WTC11 (cell line): ENCODE measurements at regions not wholly inside any gene's neighbourhood (a gene's known extent, or its start where the extent isn't known, plus 50 kb on each side); places are given as distances from the start of the nearest gene placed in this dataset.

ENCODE experiments used
- ATAC-seq: fragments of 200-7000 bp; cut with Tn5 transposase; 2 replicates; pipeline ENCODE4 v1.10.0; 2021; ENCODE audit warnings: mild to moderate bottlenecking, moderate library complexity
- CTCF ChIA-PET: fragments of 300-600 bp; sonication (Branson Sonifier 250); formaldehyde crosslinking; loops from one replicate; lab custom pipeline; 2021; ENCODE audit warnings: antibody characterized with exemption; lab: Charles Lee
- POLR2A ChIA-PET: fragments of 350-600 bp; sonication (Branson Sonifier 250); formaldehyde crosslinking; loops from one replicate; lab custom pipeline; 2021; ENCODE audit warnings: antibody characterized with exemption; lab: Charles Lee
- DNase-seq: peaks from one replicate; pipeline ENCODE4 v3.0.0; 2021; ENCODE audit warnings: low spot score
- H3K27ac Mint-ChIP-seq: 2 replicates; pipeline ENCODE4 v1.8.0; 2021; ENCODE audit warnings: mixed read lengths
- H3K27me3 Mint-ChIP-seq: 2 replicates; pipeline ENCODE4 v1.8.0; 2021; ENCODE audit warnings: low read depth, mild to moderate bottlenecking, moderate library complexity, mixed read lengths
- H3K36me3 Mint-ChIP-seq: 2 replicates; pipeline ENCODE4 v1.8.0; 2021; ENCODE audit warnings: mixed read lengths
- H3K4me1 Mint-ChIP-seq: 2 replicates; pipeline ENCODE4 v1.8.0; 2022; ENCODE audit warnings: mixed read lengths
- H3K4me3 Mint-ChIP-seq: 2 replicates; pipeline ENCODE4 v1.8.0; 2021; ENCODE audit warnings: mild to moderate bottlenecking, moderate library complexity, mixed read lengths
- H3K9me3 Mint-ChIP-seq: 2 replicates; pipeline ENCODE4 v1.8.0; 2021; ENCODE audit warnings: mixed read lengths
- CREB1 ChIP-seq: sonication (generic); formaldehyde crosslinking; IDR thresholded peaks from 2 replicates; pipeline ENCODE4 v1.8.0; 2023; ENCODE audit warnings: mild to moderate bottlenecking, missing genetic modification reagents
- ELF4 ChIP-seq: sonication (generic); formaldehyde crosslinking; IDR thresholded peaks from 2 replicates; pipeline ENCODE4 v1.8.1; 2022; ENCODE audit warnings: low read depth, mild to moderate bottlenecking, moderate library complexity, missing genetic modification reagents
- EMX1 ChIP-seq: fragments of 250-450 bp; sonication (Bioruptor Pico); IDR thresholded peaks from 2 replicates; pipeline ENCODE4 v1.8.0; 2021; ENCODE audit warnings: mild to moderate bottlenecking
- ESRRA ChIP-seq: sonication (generic); formaldehyde crosslinking; IDR thresholded peaks from 2 replicates; pipeline ENCODE4 v1.8.1; 2022; ENCODE audit warnings: mild to moderate bottlenecking, missing genetic modification reagents, borderline replicate concordance
- FOXK1 ChIP-seq: sonication (generic); formaldehyde crosslinking; IDR thresholded peaks from 2 replicates; pipeline ENCODE4 v1.8.0; 2022; ENCODE audit warnings: mild to moderate bottlenecking, moderate library complexity, missing genetic modification reagents
- FOXP1 ChIP-seq: sonication (generic); formaldehyde crosslinking; IDR thresholded peaks from 2 replicates; pipeline ENCODE4 v1.8.0; 2022; ENCODE audit warnings: missing genetic modification reagents, mild to moderate bottlenecking, moderate library complexity, borderline replicate concordance
- GABPB1 ChIP-seq: sonication (generic); formaldehyde crosslinking; IDR thresholded peaks from 2 replicates; pipeline ENCODE4 v1.8.1; 2023; ENCODE audit warnings: mild to moderate bottlenecking, missing genetic modification reagents
- NFE2L1 ChIP-seq: sonication (generic); formaldehyde crosslinking; IDR thresholded peaks from 2 replicates; pipeline ENCODE4 v1.8.1; 2023; ENCODE audit warnings: missing genetic modification reagents
- NR1H2 ChIP-seq: sonication (generic); formaldehyde crosslinking; IDR thresholded peaks from 2 replicates; pipeline ENCODE4 v1.9.0; 2021; ENCODE audit warnings: mild to moderate bottlenecking, moderate library complexity, missing genetic modification reagents
- OVOL2 ChIP-seq: fragments of 250-450 bp; sonication (Bioruptor Pico); IDR thresholded peaks from 2 replicates; pipeline ENCODE4 v1.9.0; 2021; ENCODE audit warnings: mild to moderate bottlenecking, borderline replicate concordance
- PRRX2 ChIP-seq: fragments of 250-450 bp; sonication (Bioruptor Pico); IDR thresholded peaks from 2 replicates; pipeline ENCODE4 v1.8.0; 2021; ENCODE audit warnings: mild to moderate bottlenecking
- TEAD4 ChIP-seq: sonication (generic); formaldehyde crosslinking; IDR thresholded peaks from 2 replicates; pipeline ENCODE4 v1.8.0; 2022; ENCODE audit warnings: mild to moderate bottlenecking, missing genetic modification reagents
- TP53 ChIP-seq: sonication (generic); formaldehyde crosslinking; IDR thresholded peaks from 2 replicates; pipeline ENCODE4 v1.8.1; 2023; ENCODE audit warnings: mild to moderate bottlenecking, missing genetic modification reagents
- ZBTB21 ChIP-seq: sonication (generic); formaldehyde crosslinking; IDR thresholded peaks from 2 replicates; pipeline ENCODE4 v1.8.1; 2023; ENCODE audit warnings: mild to moderate bottlenecking, missing genetic modification reagents, borderline replicate concordance
- ZNF219 ChIP-seq: sonication (generic); formaldehyde crosslinking; IDR thresholded peaks from 2 replicates; pipeline ENCODE4 v1.8.0; 2023; ENCODE audit warnings: missing genetic modification reagents, mild to moderate bottlenecking, borderline replicate concordance
- ZNF263 ChIP-seq: sonication (generic); formaldehyde crosslinking; IDR thresholded peaks from 2 replicates; pipeline ENCODE4 v1.8.1; 2022; ENCODE audit warnings: low read depth, mild to moderate bottlenecking, moderate library complexity, missing genetic modification reagents
- ZNF423 ChIP-seq: fragments of 250-450 bp; sonication (Bioruptor Pico); IDR thresholded peaks from 2 replicates; pipeline ENCODE4 v2.1.2; 2022; ENCODE audit warnings: mild to moderate bottlenecking, moderate library complexity
- TF ChIP-seq, protein P1 (sequence below): sonication (generic); formaldehyde crosslinking; IDR thresholded peaks from 2 replicates; pipeline ENCODE4 v1.8.0; 2023; ENCODE audit warnings: mild to moderate bottlenecking, missing genetic modification reagents
- TF ChIP-seq, protein P2 (sequence below): sonication (generic); formaldehyde crosslinking; IDR thresholded peaks from 2 replicates; pipeline ENCODE4 v1.8.1; 2023; ENCODE audit warnings: mild to moderate bottlenecking, missing genetic modification reagents
- TF ChIP-seq, protein P3 (sequence below): sonication (generic); formaldehyde crosslinking; IDR thresholded peaks from 2 replicates; pipeline ENCODE4 v1.8.0; 2023; ENCODE audit warnings: missing genetic modification reagents
- TF ChIP-seq, protein P4 (sequence below): sonication (generic); formaldehyde crosslinking; conservative IDR thresholded peaks from 2 replicates; pipeline ENCODE4 v1.8.1; 2023; ENCODE audit warnings: mild to moderate bottlenecking, low read depth, missing genetic modification reagents, moderate library complexity
- TF ChIP-seq, protein P5 (sequence below): fragments of 250-450 bp; sonication (Bioruptor Pico); IDR thresholded peaks from 2 replicates; pipeline ENCODE4 v2.1.2; 2022; ENCODE audit warnings: mild to moderate bottlenecking, moderate library complexity

DNA sequence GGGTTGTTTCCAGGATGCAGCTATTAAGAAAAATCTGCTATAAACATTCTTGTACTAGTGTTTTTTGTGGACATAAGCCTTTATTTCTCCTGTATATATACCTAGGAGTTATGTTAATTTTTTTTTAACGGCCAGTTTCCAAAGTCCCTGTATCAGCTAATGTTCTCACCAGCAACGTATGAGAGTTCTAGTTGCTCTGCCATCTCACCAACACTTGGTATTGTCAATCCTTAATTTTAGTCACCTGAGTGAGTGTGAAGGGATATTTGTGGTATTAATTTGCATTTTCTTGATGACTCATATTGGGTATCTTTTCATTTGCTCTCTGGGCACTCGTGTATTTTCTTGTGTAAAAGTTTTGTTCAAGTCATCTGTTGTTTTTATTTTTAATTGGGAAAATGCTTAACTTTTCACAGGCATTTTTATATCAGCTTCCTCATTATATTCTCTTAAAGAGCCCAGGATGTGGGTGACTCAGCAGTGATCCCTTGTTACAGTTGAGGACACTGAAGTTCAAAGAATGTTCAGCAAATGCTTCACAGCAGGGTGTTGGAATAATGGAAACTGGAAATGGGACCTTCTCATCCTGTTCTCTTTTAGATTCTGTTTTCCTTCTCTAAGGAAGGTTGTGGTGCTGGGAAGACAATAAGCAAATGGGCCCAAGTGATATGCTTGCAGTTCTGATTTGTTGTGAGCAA lies 176.3 kb upstream of the PRNP start (continued):
- TF ChIP-seq, protein P1, sequence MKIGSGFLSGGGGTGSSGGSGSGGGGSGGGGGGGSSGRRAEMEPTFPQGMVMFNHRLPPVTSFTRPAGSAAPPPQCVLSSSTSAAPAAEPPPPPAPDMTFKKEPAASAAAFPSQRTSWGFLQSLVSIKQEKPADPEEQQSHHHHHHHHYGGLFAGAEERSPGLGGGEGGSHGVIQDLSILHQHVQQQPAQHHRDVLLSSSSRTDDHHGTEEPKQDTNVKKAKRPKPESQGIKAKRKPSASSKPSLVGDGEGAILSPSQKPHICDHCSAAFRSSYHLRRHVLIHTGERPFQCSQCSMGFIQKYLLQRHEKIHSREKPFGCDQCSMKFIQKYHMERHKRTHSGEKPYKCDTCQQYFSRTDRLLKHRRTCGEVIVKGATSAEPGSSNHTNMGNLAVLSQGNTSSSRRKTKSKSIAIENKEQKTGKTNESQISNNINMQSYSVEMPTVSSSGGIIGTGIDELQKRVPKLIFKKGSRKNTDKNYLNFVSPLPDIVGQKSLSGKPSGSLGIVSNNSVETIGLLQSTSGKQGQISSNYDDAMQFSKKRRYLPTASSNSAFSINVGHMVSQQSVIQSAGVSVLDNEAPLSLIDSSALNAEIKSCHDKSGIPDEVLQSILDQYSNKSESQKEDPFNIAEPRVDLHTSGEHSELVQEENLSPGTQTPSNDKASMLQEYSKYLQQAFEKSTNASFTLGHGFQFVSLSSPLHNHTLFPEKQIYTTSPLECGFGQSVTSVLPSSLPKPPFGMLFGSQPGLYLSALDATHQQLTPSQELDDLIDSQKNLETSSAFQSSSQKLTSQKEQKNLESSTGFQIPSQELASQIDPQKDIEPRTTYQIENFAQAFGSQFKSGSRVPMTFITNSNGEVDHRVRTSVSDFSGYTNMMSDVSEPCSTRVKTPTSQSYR, result no peak
- TF ChIP-seq, protein P2, sequence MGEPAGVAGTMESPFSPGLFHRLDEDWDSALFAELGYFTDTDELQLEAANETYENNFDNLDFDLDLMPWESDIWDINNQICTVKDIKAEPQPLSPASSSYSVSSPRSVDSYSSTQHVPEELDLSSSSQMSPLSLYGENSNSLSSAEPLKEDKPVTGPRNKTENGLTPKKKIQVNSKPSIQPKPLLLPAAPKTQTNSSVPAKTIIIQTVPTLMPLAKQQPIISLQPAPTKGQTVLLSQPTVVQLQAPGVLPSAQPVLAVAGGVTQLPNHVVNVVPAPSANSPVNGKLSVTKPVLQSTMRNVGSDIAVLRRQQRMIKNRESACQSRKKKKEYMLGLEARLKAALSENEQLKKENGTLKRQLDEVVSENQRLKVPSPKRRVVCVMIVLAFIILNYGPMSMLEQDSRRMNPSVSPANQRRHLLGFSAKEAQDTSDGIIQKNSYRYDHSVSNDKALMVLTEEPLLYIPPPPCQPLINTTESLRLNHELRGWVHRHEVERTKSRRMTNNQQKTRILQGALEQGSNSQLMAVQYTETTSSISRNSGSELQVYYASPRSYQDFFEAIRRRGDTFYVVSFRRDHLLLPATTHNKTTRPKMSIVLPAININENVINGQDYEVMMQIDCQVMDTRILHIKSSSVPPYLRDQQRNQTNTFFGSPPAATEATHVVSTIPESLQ (CRISPR knock-in tag), result no peak
- TF ChIP-seq OVOL2 (CRISPR knock-in tag), result no peak
- no peak for TF ChIP-seq NR1H2 (CRISPR knock-in tag)

DNA sequence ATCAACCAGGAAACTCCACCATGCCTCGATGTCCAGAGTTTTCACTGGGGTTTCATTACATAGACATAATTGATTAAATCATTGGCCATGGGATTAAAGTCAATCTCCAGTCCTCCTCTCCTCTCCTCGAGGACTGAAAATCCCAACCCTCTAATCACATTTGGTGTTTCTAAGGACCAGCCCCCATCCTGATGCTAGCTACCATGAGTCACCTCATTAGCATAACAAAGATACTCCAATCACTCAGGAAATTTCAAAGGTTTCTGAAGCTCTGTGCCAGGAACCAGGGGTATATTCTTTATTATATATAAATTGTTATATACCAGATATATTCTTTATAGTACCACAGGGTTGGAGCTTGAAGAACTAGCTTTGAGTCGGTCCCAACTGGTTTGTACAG lies 177.5 kb upstream of the PRNP start:
- POLR2A ChIA-PET, result no interaction called here
- Mint-ChIP-seq H3K36me3 (peaks cover 19% of the 10 kb centered on the region), H3K4me1 (peaks cover 40% of the 10 kb centered on the region)
- ATAC-seq, result peak; percentile 76
- TF ChIP-seq EMX1 (CRISPR knock-in tag), result no peak
- TF ChIP-seq ESRRA, result no peak
- TF ChIP-seq FOXP1 (CRISPR knock-in tag), result no peak
- TF ChIP-seq ZNF263 (CRISPR knock-in tag), result no peak
- TF ChIP-seq ZNF423 (CRISPR knock-in tag), result no peak
- TF ChIP-seq FOXK1 (CRISPR knock-in tag), result no peak
- TF ChIP-seq TEAD4, result no peak
- no peak for TF ChIP-seq ZBTB21 (CRISPR knock-in tag)
- TF ChIP-seq, protein P3, sequence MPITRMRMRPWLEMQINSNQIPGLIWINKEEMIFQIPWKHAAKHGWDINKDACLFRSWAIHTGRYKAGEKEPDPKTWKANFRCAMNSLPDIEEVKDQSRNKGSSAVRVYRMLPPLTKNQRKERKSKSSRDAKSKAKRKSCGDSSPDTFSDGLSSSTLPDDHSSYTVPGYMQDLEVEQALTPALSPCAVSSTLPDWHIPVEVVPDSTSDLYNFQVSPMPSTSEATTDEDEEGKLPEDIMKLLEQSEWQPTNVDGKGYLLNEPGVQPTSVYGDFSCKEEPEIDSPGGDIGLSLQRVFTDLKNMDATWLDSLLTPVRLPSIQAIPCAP, result no peak
- TF ChIP-seq ZNF219 (CRISPR knock-in tag), result no peak
- TF ChIP-seq, protein P4, sequence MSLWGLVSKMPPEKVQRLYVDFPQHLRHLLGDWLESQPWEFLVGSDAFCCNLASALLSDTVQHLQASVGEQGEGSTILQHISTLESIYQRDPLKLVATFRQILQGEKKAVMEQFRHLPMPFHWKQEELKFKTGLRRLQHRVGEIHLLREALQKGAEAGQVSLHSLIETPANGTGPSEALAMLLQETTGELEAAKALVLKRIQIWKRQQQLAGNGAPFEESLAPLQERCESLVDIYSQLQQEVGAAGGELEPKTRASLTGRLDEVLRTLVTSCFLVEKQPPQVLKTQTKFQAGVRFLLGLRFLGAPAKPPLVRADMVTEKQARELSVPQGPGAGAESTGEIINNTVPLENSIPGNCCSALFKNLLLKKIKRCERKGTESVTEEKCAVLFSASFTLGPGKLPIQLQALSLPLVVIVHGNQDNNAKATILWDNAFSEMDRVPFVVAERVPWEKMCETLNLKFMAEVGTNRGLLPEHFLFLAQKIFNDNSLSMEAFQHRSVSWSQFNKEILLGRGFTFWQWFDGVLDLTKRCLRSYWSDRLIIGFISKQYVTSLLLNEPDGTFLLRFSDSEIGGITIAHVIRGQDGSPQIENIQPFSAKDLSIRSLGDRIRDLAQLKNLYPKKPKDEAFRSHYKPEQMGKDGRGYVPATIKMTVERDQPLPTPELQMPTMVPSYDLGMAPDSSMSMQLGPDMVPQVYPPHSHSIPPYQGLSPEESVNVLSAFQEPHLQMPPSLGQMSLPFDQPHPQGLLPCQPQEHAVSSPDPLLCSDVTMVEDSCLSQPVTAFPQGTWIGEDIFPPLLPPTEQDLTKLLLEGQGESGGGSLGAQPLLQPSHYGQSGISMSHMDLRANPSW (CRISPR knock-in tag), result no peak
- no peak for TF ChIP-seq CREB1 (CRISPR knock-in tag)
- TF ChIP-seq PRRX2 (CRISPR knock-in tag), result no peak
- no peak for TF ChIP-seq GABPB1 (CRISPR knock-in tag)
- TF ChIP-seq TP53 (CRISPR knock-in tag), result no peak
- TF ChIP-seq, protein P5, sequence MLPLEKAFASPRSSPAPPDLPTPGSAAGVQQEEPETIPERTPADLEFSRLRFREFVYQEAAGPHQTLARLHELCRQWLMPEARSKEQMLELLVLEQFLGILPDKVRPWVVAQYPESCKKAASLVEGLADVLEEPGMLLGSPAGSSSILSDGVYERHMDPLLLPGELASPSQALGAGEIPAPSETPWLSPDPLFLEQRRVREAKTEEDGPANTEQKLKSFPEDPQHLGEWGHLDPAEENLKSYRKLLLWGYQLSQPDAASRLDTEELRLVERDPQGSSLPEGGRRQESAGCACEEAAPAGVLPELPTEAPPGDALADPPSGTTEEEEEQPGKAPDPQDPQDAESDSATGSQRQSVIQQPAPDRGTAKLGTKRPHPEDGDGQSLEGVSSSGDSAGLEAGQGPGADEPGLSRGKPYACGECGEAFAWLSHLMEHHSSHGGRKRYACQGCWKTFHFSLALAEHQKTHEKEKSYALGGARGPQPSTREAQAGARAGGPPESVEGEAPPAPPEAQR (CRISPR knock-in tag), result no peak
- TF ChIP-seq NFE2L1 (CRISPR knock-in tag), result no peak
- no peak for TF ChIP-seq ELF4 (CRISPR knock-in tag)
- TF ChIP-seq, all 79 proteins: peak for 0
- H3K9me3 Mint-ChIP-seq, result peaks cover 37% of the 10 kb centered on the region
- no peak for DNase-seq
- CTCF ChIA-PET, result interaction anchor here (0.9 to 1.5 kb wide), 2 partner anchors 10 to 11 kb away, joined by 3 to 4 read pairs; no protein-coding TSS in a partner anchor
- peaks cover 18% of the 10 kb centered on the region for H3K27me3 Mint-ChIP-seq
- H3K4me3 Mint-ChIP-seq, result 0 out of 2 replicates have a peak overlapping the region, but pooled peaks have one; percentile 9
- no peak overlapping the region for H3K27ac Mint-ChIP-seq
